IMR-90 (cell line): ENCODE measurements at regions not wholly inside any gene's neighbourhood (a gene's known extent, or its start where the extent isn't known, plus 50 kb on each side); places are given as distances from the start of the nearest gene placed in this dataset.

Source experiments
- ATAC-seq: fragments of 200-7000 bp; cut with Tn5 transposase; 2 replicates; pipeline ENCODE4 v1.9.1; 2020; ENCODE audit warnings: low read depth, mild to moderate bottlenecking, moderate library complexity
- BruUV-seq: library from RNA; stranded (reverse); fragments of 400-500 nt; replicated peaks from 2 replicates; lab custom pipeline; 2021; lab: Mats Ljungman, UMichigan
- CTCF ChIA-PET: fragments of 300-600 bp; formaldehyde crosslinking; extraction: SDS; loops from one replicate; lab custom pipeline; 2021; ENCODE audit warnings: antibody characterized with exemption; lab: Yijun Ruan, JAX
- POLR2A ChIA-PET: fragments of 300-600 bp; sonication (Branson Sonifier 250); formaldehyde crosslinking; loops from one replicate; lab custom pipeline; 2022; ENCODE audit warnings: antibody characterized with exemption; ENCODE audit not compliant: unreplicated experiment; lab: Charles Lee
- DNase-seq: peaks from one replicate; pipeline ENCODE4 v3.0.0; 2013
- H2AFZ ChIP-seq: replicated peaks from 2 replicates; pipeline ENCODE3; 2013; ENCODE audit warnings: low read length, mild to moderate bottlenecking; ENCODE audit not compliant: poor library complexity
- H2AK5ac ChIP-seq: 2 replicates; pipeline ENCODE4 v1.6.1; 2013; ENCODE audit warnings: low read depth, low read length, inconsistent platforms
- H2AK9ac ChIP-seq: replicated peaks from 2 replicates; pipeline ENCODE3; 2013; ENCODE audit warnings: mild to moderate bottlenecking, low read depth, low read length, moderate library complexity; ENCODE audit not compliant: poor library complexity
- H2BK120ac ChIP-seq: 2 replicates; pipeline ENCODE4 v1.6.1; 2013; ENCODE audit warnings: low read depth, low read length, inconsistent platforms
- H2BK15ac ChIP-seq: 3 replicates; pipeline ENCODE4 v1.6.1; 2013; ENCODE audit warnings: low read depth, low read length, inconsistent platforms
- H2BK20ac ChIP-seq: 2 replicates; pipeline ENCODE4 v1.6.1; 2013; ENCODE audit warnings: low read depth, mild to moderate bottlenecking, inconsistent platforms, low read length, moderate library complexity
- H2BK5ac ChIP-seq: 2 replicates; pipeline ENCODE4 v1.6.1; 2013; ENCODE audit warnings: mild to moderate bottlenecking, low read depth, low read length, inconsistent platforms; ENCODE audit not compliant: poor library complexity, severe bottlenecking
- H3K14ac ChIP-seq: replicated peaks from 2 replicates; pipeline ENCODE4 v1.6.1; 2013; ENCODE audit warnings: low read depth, low read length, inconsistent platforms
- H3K18ac ChIP-seq: 2 replicates; pipeline ENCODE4 v1.6.1; 2013; ENCODE audit warnings: low read depth, low read length, control low read depth
- H3K23ac ChIP-seq: 2 replicates; pipeline ENCODE4 v1.6.1; 2013; ENCODE audit warnings: low read depth, low read length, inconsistent platforms
- H3K27ac ChIP-seq: 2 replicates; pipeline ENCODE4 v1.5.1; 2013; ENCODE audit warnings: mild to moderate bottlenecking, control low read depth, low read length; ENCODE audit not compliant: insufficient read depth
- H3K27me3 ChIP-seq: 2 replicates; pipeline ENCODE4 v1.6.1; 2013; ENCODE audit warnings: low read length; ENCODE audit not compliant: control insufficient read depth, insufficient read depth
- H3K36me3 ChIP-seq: 2 replicates; pipeline ENCODE4 v1.6.1; 2013; ENCODE audit warnings: low read length, mixed read lengths; ENCODE audit not compliant: control insufficient read depth, insufficient read depth
- H3K4ac ChIP-seq: 2 replicates; pipeline ENCODE4 v1.6.1; 2013; ENCODE audit warnings: low read depth, low read length, inconsistent platforms
- H3K4me1 ChIP-seq: 2 replicates; pipeline ENCODE4 v1.6.1; 2013; ENCODE audit warnings: low read length, mixed read lengths; ENCODE audit not compliant: control insufficient read depth, insufficient read depth
- H3K4me2 ChIP-seq: 2 replicates; pipeline ENCODE4 v1.6.1; 2013; ENCODE audit warnings: low read depth, mild to moderate bottlenecking, control low read depth, low read length, moderate library complexity
- H3K4me3 ChIP-seq: 2 replicates; pipeline ENCODE4 v1.5.1; 2013; ENCODE audit warnings: low read depth, mild to moderate bottlenecking, control low read depth, low read length, moderate library complexity; ENCODE audit not compliant: insufficient read depth
- H3K56ac ChIP-seq: 2 replicates; pipeline ENCODE4 v1.6.1; 2013; ENCODE audit warnings: low read length, inconsistent platforms; ENCODE audit not compliant: insufficient read depth; ENCODE audit errors: extremely low read depth
- H3K79me1 ChIP-seq, 2 experiments: 2 replicates each; pipeline ENCODE4 v1.6.1; 2013; ENCODE audit warnings: low read length in 2 of 2, inconsistent platforms in 1 of 2, low read depth in 1 of 2
- H3K9ac ChIP-seq: 2 replicates; pipeline ENCODE4 v1.6.1; 2013; ENCODE audit warnings: low read depth, low read length, control low read depth
- H3K9me1 ChIP-seq: 2 replicates; pipeline ENCODE4 v1.6.1; 2013; ENCODE audit warnings: low read length, inconsistent platforms; ENCODE audit not compliant: insufficient read depth
- H3K9me3 ChIP-seq: 2 replicates; pipeline ENCODE4 v1.6.1; 2013; ENCODE audit warnings: low read length; ENCODE audit not compliant: control insufficient read depth, insufficient read depth
- H4K20me1 ChIP-seq: 2 replicates; pipeline ENCODE4 v1.6.1; 2013; ENCODE audit warnings: low read length, inconsistent platforms; ENCODE audit not compliant: insufficient read depth
- H4K5ac ChIP-seq: 2 replicates; pipeline ENCODE4 v1.6.1; 2013; ENCODE audit warnings: mild to moderate bottlenecking, low read depth, low read length, control low read depth
- H4K8ac ChIP-seq, 2 experiments: 2 replicates each; pipeline ENCODE4 v1.6.1; 2013; ENCODE audit warnings: low read depth in 2 of 2, low read length in 2 of 2, control low read depth in 1 of 2, inconsistent platforms in 1 of 2
- H4K91ac ChIP-seq: 2 replicates; pipeline ENCODE4 v1.6.1; 2013; ENCODE audit warnings: low read depth, low read length, inconsistent platforms; ENCODE audit not compliant: insufficient read depth
- BHLHE40 ChIP-seq: fragments of 150-350 bp; IDR thresholded peaks from 2 replicates; pipeline ENCODE4 v1.6.1; 2016; ENCODE audit warnings: mild to moderate bottlenecking, low read depth, low read length
- CEBPB ChIP-seq: IDR thresholded peaks from 2 replicates; pipeline ENCODE4 v1.6.1; 2012; ENCODE audit warnings: low read depth, low read length, improper control_type of control experiment
- MAZ ChIP-seq: IDR thresholded peaks from 2 replicates; pipeline ENCODE4 v1.6.1; 2012; ENCODE audit warnings: low read depth, mild to moderate bottlenecking, low read length, improper control_type of control experiment, moderate library complexity, borderline replicate concordance
- RFX5 ChIP-seq: IDR thresholded peaks from 2 replicates; pipeline ENCODE4 v1.8.0; 2012; ENCODE audit warnings: low read depth, mild to moderate bottlenecking, low read length, moderate library complexity
- WGBS, 2 experiments: methylation state at CpG; one replicate each; pipeline versions ENCODE4 v1.1.5 to v1.1.7; 2013; ENCODE audit warnings: missing lambda C conversion rate in 2 of 2; ENCODE audit not compliant: insufficient read length in 1 of 2; ENCODE audit errors: extremely low coverage in 2 of 2; 5-methylcytosine and 5-hydroxymethylcytosine counted together
- dilution Hi-C: fragments of 300-500 bp; cut with HindIII; formaldehyde crosslinking; loops from one replicate; pipeline ENCODE4 v1.14.3; 2018; ENCODE audit warnings: low sequenced_read_pairs; ENCODE audit not compliant: unreplicated experiment
- in situ Hi-C: fragments of 300-500 bp; cut with MboI; formaldehyde crosslinking; loops from 3 replicates; pipeline ENCODE4 v1.14.3; 2019; ENCODE audit warnings: low sequenced_read_pairs, inconsistent platforms, mixed read lengths
- intact Hi-C: fragments of 100-400 bp; cut with micrococcal nuclease; formaldehyde crosslinking; loops from 2 replicates; pipeline ENCODE4 v1.10.0; 2022

DNA sequence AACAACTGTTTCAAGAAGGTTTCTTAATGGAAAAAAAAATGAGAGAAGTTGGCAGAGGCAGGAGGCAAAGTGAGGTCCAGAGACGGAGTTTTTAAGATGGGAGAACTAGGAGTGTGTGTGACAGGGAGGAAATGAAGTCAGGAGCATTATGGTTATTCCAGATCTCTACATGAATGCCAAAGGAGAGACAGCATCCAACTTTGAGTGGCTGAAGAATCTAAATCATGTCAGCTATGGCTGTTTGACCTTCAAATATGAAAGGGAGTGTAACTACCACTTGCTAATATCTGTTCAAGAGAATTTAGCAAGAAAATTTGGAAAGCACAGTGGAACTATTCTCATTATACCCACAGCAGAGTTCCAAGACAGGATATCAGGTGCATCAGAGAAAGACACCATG, 81.2 kb upstream of the CCBE1 start:
- H4K91ac ChIP-seq = peak overlapping the region; percentile 93
- H3K9me1 ChIP-seq = peaks cover 15% of the 10 kb centered on the region
- H3K9ac ChIP-seq = no peak overlapping the region
- peak overlapping the region; percentile 87 for H2BK5ac ChIP-seq
- no peak for TF ChIP-seq RFX5
- no peak for TF ChIP-seq CEBPB
- TF ChIP-seq MAZ = no peak
- TF ChIP-seq BHLHE40 = no peak
- H3K23ac ChIP-seq = no peak overlapping the region
- H4K5ac ChIP-seq = no peak overlapping the region; the same call in 1 of the 2 replicates
- peak overlapping the region; percentile 97 for H3K4ac ChIP-seq
- no peak overlapping the region for H2AK9ac ChIP-seq
- WGBS, 2 experiments = 100% methylated on average over 1 of the region's 1 CpG; no CpG with 5 or more reads in 1 of the 2 experiments
- DNase-seq = no peak
- H3K4me3 ChIP-seq = no peak overlapping the region
- no peak for ATAC-seq
- no peak overlapping the region for H3K56ac ChIP-seq
- H2AK5ac ChIP-seq = peak overlapping the region; percentile 94
- peak overlapping the region; percentile 97 for H2BK20ac ChIP-seq
- peak overlapping the region; percentile 57 to 85; a peak in 3 of 4 replicates for H4K8ac ChIP-seq
- H4K20me1 ChIP-seq = no peaks in the 10 kb centered on the region
- H3K79me1 ChIP-seq = 0 out of 4 replicates have a peak, but pooled peaks cover 0 to 2% of the 10 kb centered on the region in 2 experiments
- no peak overlapping the region for H3K27ac ChIP-seq
- no peak overlapping the region for H3K4me2 ChIP-seq
- no peaks in the 10 kb centered on the region for H3K9me3 ChIP-seq
- CTCF ChIA-PET = no interaction called here
- no peak overlapping the region for H2AFZ ChIP-seq
- in situ Hi-C loops = no loop called here
- no peaks in the 10 kb centered on the region for H3K36me3 ChIP-seq
- H3K14ac ChIP-seq = no peak overlapping the region
- intact Hi-C loops = no loop called here
- no peaks in the 10 kb centered on the region for H3K27me3 ChIP-seq
- H3K4me1 ChIP-seq = peaks cover 6% of the 10 kb centered on the region; the same call in 1 of the 2 replicates
- H2BK15ac ChIP-seq = peak overlapping the region; percentile 98; the same call in 2 of the 3 replicates
- peak overlapping the region; percentile 46; the same call in 1 of the 2 replicates for H3K18ac ChIP-seq
- dilution Hi-C loops = no loop called here
- BruUV-seq = no TSS peak
- POLR2A ChIA-PET = no interaction called here
- peak overlapping the region; percentile 93 for H2BK120ac ChIP-seq
